CD14-positive monocyte (primary cell): ENCODE measurements at regions not wholly inside any gene's neighbourhood (a gene's known extent, or its start where the extent isn't known, plus 50 kb on each side); places are given as distances from the start of the nearest gene placed in this dataset.

Source experiments
- DNase-seq, 3 donors: peaks; one replicate each; pipeline ENCODE4 v3.0.0-alpha.2; 2011 to 2022
- H2AFZ ChIP-seq: 2 replicates; pipeline ENCODE4 v1.6.0; 2012; ENCODE audit warnings: mild to moderate bottlenecking, low read depth, low read length, inconsistent platforms; ENCODE audit not compliant: insufficient read depth, poor library complexity, severe bottlenecking
- H3K27ac ChIP-seq, 2 donors: 1 replicate in 1 of 2; 2 replicates in 1 of 2; pipeline ENCODE4 v1.5.1; 2012 to 2013; ENCODE audit warnings: low read length in 2 of 2, control low read depth in 1 of 2, inconsistent platforms in 1 of 2, low read depth in 1 of 2, mild to moderate bottlenecking in 1 of 2
- H3K27me3 ChIP-seq, 2 donors: one replicate each; pipeline versions ENCODE4 v1.6.0 to v1.6.1; 2011 to 2013; ENCODE audit warnings: low read length in 2 of 2; ENCODE audit not compliant: control insufficient read depth in 2 of 2, insufficient read depth in 2 of 2
- H3K36me3 ChIP-seq, 2 donors: replicated peaks in 1 of 2; 1 replicate in 1 of 2; 2 replicates in 1 of 2; pipeline versions ENCODE4 v1.5.1 to v1.6.1; 2012 to 2013; ENCODE audit warnings: low read length in 2 of 2, control low read depth in 1 of 2, inconsistent platforms in 1 of 2, mild to moderate bottlenecking in 1 of 2; ENCODE audit not compliant: insufficient read depth in 2 of 2, control insufficient read depth in 1 of 2
- H3K4me1 ChIP-seq, 2 donors: 1 replicate in 1 of 2; 2 replicates in 1 of 2; pipeline versions ENCODE4 v1.5.1 to v1.6.1; 2012 to 2013; ENCODE audit warnings: low read length in 2 of 2, control low read depth in 1 of 2, inconsistent platforms in 1 of 2, mild to moderate bottlenecking in 1 of 2, moderate library complexity in 1 of 2; ENCODE audit not compliant: insufficient read depth in 2 of 2, control insufficient read depth in 1 of 2
- H3K4me2 ChIP-seq: replicated peaks from 2 replicates; pipeline ENCODE3; 2012; ENCODE audit warnings: low read length, moderate library complexity, mild to moderate bottlenecking; ENCODE audit not compliant: poor library complexity, severe bottlenecking; ENCODE audit errors: extremely low read depth
- H3K4me3 ChIP-seq, 3 experiments: fragments of 200-600 bp in 1 of 3; sonication (generic) in 1 of 3; replicated peaks in 1 of 3; 1 replicate in 2 of 3; 2 replicates in 1 of 3; pipeline ENCODE4 v1.5.1; 2011 to 2013; ENCODE audit warnings: low read length in 3 of 3, mild to moderate bottlenecking in 3 of 3, control low read depth in 2 of 3, low read depth in 2 of 3, inconsistent platforms in 1 of 3, moderate library complexity in 1 of 3
- H3K79me2 ChIP-seq: 2 replicates; pipeline ENCODE4 v1.6.0; 2012; ENCODE audit warnings: mild to moderate bottlenecking, control low read depth, inconsistent platforms, low read length, moderate library complexity; ENCODE audit not compliant: insufficient read depth
- H3K9ac ChIP-seq: 2 replicates; pipeline ENCODE4 v1.6.0; 2017; ENCODE audit warnings: low read length, mild to moderate bottlenecking; ENCODE audit not compliant: insufficient read depth, poor library complexity, severe bottlenecking
- H3K9me3 ChIP-seq, 2 donors: replicated peaks in 1 of 2; 1 replicate in 1 of 2; 2 replicates in 1 of 2; pipeline versions ENCODE4 v1.5.1 to v1.6.1; 2012 to 2013; ENCODE audit warnings: low read length in 2 of 2, control low read depth in 1 of 2; ENCODE audit not compliant: control insufficient read depth in 1 of 2, insufficient read depth in 1 of 2
- H4K20me1 ChIP-seq: 2 replicates; pipeline ENCODE4 v1.6.0; 2012; ENCODE audit warnings: mild to moderate bottlenecking, low read length, control low read depth, moderate library complexity; ENCODE audit not compliant: insufficient read depth
- H3K27ac Mint-ChIP-seq, 7 donors: one replicate each; pipeline ENCODE4 v1.8.0; 2020; ENCODE audit warnings: mild to moderate bottlenecking in 7 of 7, mixed read lengths in 7 of 7, moderate library complexity in 6 of 7, inconsistent platforms in 2 of 7
- H3K27me3 Mint-ChIP-seq, 3 donors: one replicate each; pipeline ENCODE4 v1.8.0; 2021 to 2022; ENCODE audit warnings: low read depth in 3 of 3, mild to moderate bottlenecking in 3 of 3, mixed read lengths in 3 of 3, moderate library complexity in 3 of 3, inconsistent platforms in 1 of 3
- H3K36me3 Mint-ChIP-seq, 2 donors: one replicate each; pipeline ENCODE4 v1.8.0; 2020; ENCODE audit warnings: mixed read lengths in 2 of 2, inconsistent platforms in 1 of 2, mild to moderate bottlenecking in 1 of 2
- H3K4me1 Mint-ChIP-seq: one replicate; pipeline ENCODE4 v1.8.0; 2020; ENCODE audit warnings: mild to moderate bottlenecking, mixed read lengths
- H3K4me3 Mint-ChIP-seq, 2 donors: one replicate each; pipeline ENCODE4 v1.8.0; 2020; ENCODE audit warnings: mild to moderate bottlenecking in 2 of 2, mixed read lengths in 2 of 2, moderate library complexity in 1 of 2
- H3K9me3 Mint-ChIP-seq, 7 donors: one replicate each; pipeline ENCODE4 v1.8.0; 2020 to 2022; ENCODE audit warnings: mixed read lengths in 7 of 7, mild to moderate bottlenecking in 6 of 7, moderate library complexity in 6 of 7, inconsistent platforms in 2 of 7
- CTCF ChIP-seq: fragments of 200-600 bp; IDR thresholded peaks from one replicate; pipeline ENCODE4 v1.8.0; 2022; ENCODE audit warnings: antibody characterized with exemption, mild to moderate bottlenecking
- WGBS: methylation state at CpG from one replicate; pipeline ENCODE4 v1.1.5; 2013; ENCODE audit warnings: missing lambda C conversion rate; ENCODE audit not compliant: insufficient coverage; 5-methylcytosine and 5-hydroxymethylcytosine counted together
- intact Hi-C, 2 donors: fragments of 100-400 bp; cut with micrococcal nuclease; formaldehyde crosslinking; loops; one replicate each; pipeline versions ENCODE4 v1.15.0 to v1.15.1; 2023

- no peaks in the 10 kb centered on the region for H3K36me3 ChIP-seq
- no peaks in the 10 kb centered on the region for H3K36me3 Mint-ChIP-seq
- no peak overlapping the region for H3K9ac ChIP-seq
- DNase-seq = no peak
- TF ChIP-seq CTCF = no peak
- no peaks in the 10 kb centered on the region for H3K27me3 ChIP-seq
- intact Hi-C loops = no loop called here
- no peak overlapping the region for H3K4me2 ChIP-seq
- no peaks in the 10 kb centered on the region for H4K20me1 ChIP-seq
- no peak overlapping the region for H3K27ac Mint-ChIP-seq
- H3K27ac ChIP-seq = no peak overlapping the region
- no peaks in the 10 kb centered on the region for H3K79me2 ChIP-seq
- H3K9me3 ChIP-seq = no peaks in the 10 kb centered on the region
- no CpG with 5 or more reads among the region's 1 CpG for WGBS
- H2AFZ ChIP-seq = no peak overlapping the region
- H3K9me3 Mint-ChIP-seq = peaks cover 0 to 4% (median 0%) of the 10 kb centered on the region in 7 donors
- H3K4me1 Mint-ChIP-seq = no peaks in the 10 kb centered on the region
- H3K27me3 Mint-ChIP-seq = peaks cover 2 to 8% (median 4%) of the 10 kb centered on the region in 3 donors
- H3K4me3 Mint-ChIP-seq = no peak overlapping the region
- no peak overlapping the region for H3K4me3 ChIP-seq
- no peaks in the 10 kb centered on the region for H3K4me1 ChIP-seq
Observed at GRCh38 chr14:31952573-31952972, 124.5 kb upstream of the ARHGAP5 start.

GRCh38 chr14:31953210-31953609 is 123.9 kb upstream of the ARHGAP5 start:
- no peak for DNase-seq
- Histone ChIP-seq H3K27ac (no peak overlapping the region), H2AFZ (no peak overlapping the region), H4K20me1 (no peaks in the 10 kb centered on the region), H3K9ac (no peak overlapping the region), H3K79me2 (no peaks in the 10 kb centered on the region), H3K27me3 (no peaks in the 10 kb centered on the region), H3K4me3 (no peak overlapping the region), H3K9me3 (no peaks in the 10 kb centered on the region), H3K4me2 (no peak overlapping the region), H3K36me3 (no peaks in the 10 kb centered on the region), H3K4me1 (no peaks in the 10 kb centered on the region)
- no peak overlapping the region for H3K4me3 Mint-ChIP-seq
- no peak for TF ChIP-seq CTCF
- peaks cover 0 to 4% (median 0%) of the 10 kb centered on the region in 7 donors for H3K9me3 Mint-ChIP-seq
- no peaks in the 10 kb centered on the region for H3K36me3 Mint-ChIP-seq
- peaks cover 2 to 8% (median 4%) of the 10 kb centered on the region in 3 donors for H3K27me3 Mint-ChIP-seq
- no peaks in the 10 kb centered on the region for H3K4me1 Mint-ChIP-seq
- H3K27ac Mint-ChIP-seq = no peak overlapping the region
- intact Hi-C loops = no loop called here
- 100% methylated on average over 4 of the region's 6 CpGs for WGBS
